ENCODE measurements at regions not wholly inside any gene's neighbourhood (a gene's known extent, or its start where the extent isn't known, plus 50 kb on each side); places are given as distances from the start of the nearest gene placed in this dataset.

- no peak for TF ChIP-seq CTCF (IDR thresholded peaks at IDR 0.05)
- no peak for TF ChIP-seq POLR2A (IDR thresholded peaks at IDR 0.05)
Measured at GRCh38 chr18:75554176-75554575, 126.7 kb upstream of the SMIM21 start.
